AG04449 (cell line): ENCODE measurements at regions not wholly inside any gene's neighbourhood (a gene's known extent, or its start where the extent isn't known, plus 50 kb on each side); places are given as distances from the start of the nearest gene placed in this dataset.

ENCODE experiments used
- CTCF ChIA-PET: fragments of 350-600 bp; formaldehyde crosslinking; extraction: SDS; loops from one replicate; lab custom pipeline; 2021; ENCODE audit warnings: antibody characterized with exemption; lab: Yijun Ruan, JAX
- POLR2A ChIA-PET: fragments of 400-600, 350-600 bp; formaldehyde crosslinking; extraction: SDS; loops from one replicate; lab custom pipeline; 2020; ENCODE audit warnings: antibody characterized with exemption, inconsistent platforms; lab: Yijun Ruan, JAX
- DNase-seq: peaks from one replicate; pipeline ENCODE4 v3.0.0-alpha.2; 2010; ENCODE audit warnings: low read depth, low spot score
- H3K4me3 ChIP-seq: 2 replicates; pipeline ENCODE4 v1.5.1; 2011; ENCODE audit warnings: low read depth, mild to moderate bottlenecking, control low read depth, low read length
- CTCF ChIP-seq: IDR thresholded peaks from one replicate; pipeline ENCODE4 v1.5.1; 2011; ENCODE audit warnings: mild to moderate bottlenecking, moderate library complexity, low read length, control low read depth, inconsistent platforms; ENCODE audit not compliant: insufficient read depth; ENCODE audit errors: missing control alignments

GRCh38 chr4:65943076-65943475, 272.8 kb upstream of the EPHA5 start:
- ChIA-PET POLR2A (no interaction called here), CTCF (no interaction called here)
- H3K4me3 ChIP-seq: no peak overlapping the region
- TF ChIP-seq CTCF: no peak
- no peak for DNase-seq

- ChIA-PET POLR2A (no interaction called here), CTCF (no interaction called here)
- no peak for TF ChIP-seq CTCF
- no peak for DNase-seq
- no peak overlapping the region for H3K4me3 ChIP-seq
Measured at GRCh38 chr4:65924843-65925242, 254.6 kb upstream of the EPHA5 start.

- POLR2A ChIA-PET: no interaction called here
- no peak for DNase-seq
- CTCF ChIA-PET: no interaction called here
- no peak for TF ChIP-seq CTCF
- no peak overlapping the region for H3K4me3 ChIP-seq
Measured at GRCh38 chr4:65923616-65924015, 253.3 kb upstream of the EPHA5 start.

- no peak overlapping the region for H3K4me3 ChIP-seq
- ChIA-PET CTCF (no interaction called here), POLR2A (no interaction called here)
- no peak for TF ChIP-seq CTCF
- no peak for DNase-seq
Measured at GRCh38 chr4:65921180-65921579, 250.9 kb upstream of the EPHA5 start.

GRCh38 chr4:65918872-65919271, 248.6 kb upstream of the EPHA5 start:
- ChIA-PET POLR2A (no interaction called here), CTCF (no interaction called here)
- no peak for DNase-seq
- no peak overlapping the region for H3K4me3 ChIP-seq
- TF ChIP-seq CTCF: no peak

GRCh38 chr4:65918212-65918611, 247.9 kb upstream of the EPHA5 start:
- ChIA-PET POLR2A (no interaction called here), CTCF (no interaction called here)
- H3K4me3 ChIP-seq: no peak overlapping the region
- no peak for TF ChIP-seq CTCF
- no peak for DNase-seq

- no peak for TF ChIP-seq CTCF
- POLR2A ChIA-PET: no interaction called here
- CTCF ChIA-PET: no interaction called here
- no peak overlapping the region for H3K4me3 ChIP-seq
- no peak for DNase-seq
Measured at GRCh38 chr4:65917486-65917885, 247.2 kb upstream of the EPHA5 start.
